ENCODE measurements at regions not wholly inside any gene's neighbourhood (a gene's known extent, or its start where the extent isn't known, plus 50 kb on each side); places are given as distances from the start of the nearest gene placed in this dataset.

DNA sequence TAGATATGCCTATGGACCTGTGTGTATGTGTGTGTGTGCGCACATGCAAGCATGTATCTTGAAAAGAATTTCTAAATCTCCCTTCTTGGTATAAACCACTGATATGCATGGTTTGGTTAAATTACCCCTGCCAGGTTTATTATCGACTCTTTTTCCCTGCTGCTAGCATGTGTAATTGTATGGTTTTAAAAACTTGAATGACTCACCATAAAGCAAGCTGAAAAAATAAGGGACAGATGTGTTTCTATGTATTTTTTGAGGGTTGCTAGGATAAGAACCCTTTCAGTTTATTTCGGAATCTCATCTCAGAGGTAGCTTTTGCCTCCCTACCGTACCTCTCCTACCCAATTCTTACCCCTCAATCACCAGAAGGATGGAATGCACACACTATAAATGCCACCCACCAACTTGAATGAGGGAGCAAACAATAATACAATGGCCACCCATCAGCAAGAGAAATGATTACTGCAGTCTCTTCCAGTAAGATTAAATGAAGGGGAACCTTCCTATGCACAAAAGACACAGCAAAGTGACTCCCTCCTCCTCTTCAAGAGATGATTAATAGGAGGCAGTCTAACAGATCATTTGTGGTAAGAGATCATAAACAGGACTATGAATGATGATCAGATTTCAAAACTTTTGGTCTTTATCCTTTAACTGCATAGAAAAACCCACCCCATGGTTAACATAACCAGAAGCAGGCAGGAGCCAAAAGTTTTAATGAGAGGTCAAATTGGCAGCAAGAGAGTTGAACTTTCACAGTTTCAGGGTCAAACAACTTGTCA lies 357.2 kb downstream of the SATB2 start:
- H3K4me1 ChIP-seq: no peaks in the 10 kb centered on the region
- H3K9me3 ChIP-seq: no peaks in the 10 kb centered on the region
- DNase-seq (no peak), ATAC-seq (no peak)
- intact Hi-C loops (cut with DNase I): no loop called here
- 62% methylated on average over 4 of the region's 4 CpGs for WGBS (ENCODE audit: insufficient coverage, low coverage, low lambda C conversion rate, missing lambda C conversion rate)
- no peak overlapping the region for H3K4me3 ChIP-seq
- H3K36me3 ChIP-seq: no peaks in the 10 kb centered on the region
- TF ChIP-seq, protein P1, sequence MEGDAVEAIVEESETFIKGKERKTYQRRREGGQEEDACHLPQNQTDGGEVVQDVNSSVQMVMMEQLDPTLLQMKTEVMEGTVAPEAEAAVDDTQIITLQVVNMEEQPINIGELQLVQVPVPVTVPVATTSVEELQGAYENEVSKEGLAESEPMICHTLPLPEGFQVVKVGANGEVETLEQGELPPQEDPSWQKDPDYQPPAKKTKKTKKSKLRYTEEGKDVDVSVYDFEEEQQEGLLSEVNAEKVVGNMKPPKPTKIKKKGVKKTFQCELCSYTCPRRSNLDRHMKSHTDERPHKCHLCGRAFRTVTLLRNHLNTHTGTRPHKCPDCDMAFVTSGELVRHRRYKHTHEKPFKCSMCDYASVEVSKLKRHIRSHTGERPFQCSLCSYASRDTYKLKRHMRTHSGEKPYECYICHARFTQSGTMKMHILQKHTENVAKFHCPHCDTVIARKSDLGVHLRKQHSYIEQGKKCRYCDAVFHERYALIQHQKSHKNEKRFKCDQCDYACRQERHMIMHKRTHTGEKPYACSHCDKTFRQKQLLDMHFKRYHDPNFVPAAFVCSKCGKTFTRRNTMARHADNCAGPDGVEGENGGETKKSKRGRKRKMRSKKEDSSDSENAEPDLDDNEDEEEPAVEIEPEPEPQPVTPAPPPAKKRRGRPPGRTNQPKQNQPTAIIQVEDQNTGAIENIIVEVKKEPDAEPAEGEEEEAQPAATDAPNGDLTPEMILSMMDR (IDR thresholded peaks at IDR 0.05): no peak
- TF ChIP-seq POLR2A (IDR thresholded peaks at IDR 0.05): no peak
- no peaks in the 10 kb centered on the region for H3K27me3 ChIP-seq
- H3K27ac ChIP-seq: no peak overlapping the region

GRCh38 chr2:199092419-199092818 lies 365.3 kb downstream of the SATB2 start:
- DNase-seq (no peak), ATAC-seq (no peak)
- H3K36me3 ChIP-seq: no peaks in the 10 kb centered on the region
- H3K9me3 ChIP-seq: no peaks in the 10 kb centered on the region
- no peaks in the 10 kb centered on the region for H3K27me3 ChIP-seq
- no peak overlapping the region for H3K4me3 ChIP-seq
- WGBS (ENCODE audit: insufficient coverage, low coverage, low lambda C conversion rate, missing lambda C conversion rate): 67% methylated on average over 1 of the region's 2 CpGs
- no peak overlapping the region for H3K27ac ChIP-seq
- TF ChIP-seq, protein P1 (IDR thresholded peaks at IDR 0.05): no peak
- no peak for TF ChIP-seq POLR2A (IDR thresholded peaks at IDR 0.05)
- H3K4me1 ChIP-seq: no peaks in the 10 kb centered on the region
- intact Hi-C loops (cut with DNase I): no loop called here

- DNase-seq (no peak), ATAC-seq (no peak)
- TF ChIP-seq, protein P1 (IDR thresholded peaks at IDR 0.05): no peak
- TF ChIP-seq POLR2A (IDR thresholded peaks at IDR 0.05): no peak
- Histone ChIP-seq H3K27me3 (no peaks in the 10 kb centered on the region), H3K4me1 (no peaks in the 10 kb centered on the region), H3K4me3 (no peak overlapping the region), H3K36me3 (no peaks in the 10 kb centered on the region), H3K9me3 (no peaks in the 10 kb centered on the region), H3K27ac (no peak overlapping the region)
- 70% methylated on average over 5 of the region's 5 CpGs for WGBS (ENCODE audit: insufficient coverage, low coverage, low lambda C conversion rate, missing lambda C conversion rate)
- intact Hi-C loops (cut with DNase I): no loop called here
Measured at GRCh38 chr2:199085261-199085660, 372.5 kb downstream of the SATB2 start.

- H3K9me3 ChIP-seq: no peaks in the 10 kb centered on the region
- no peak overlapping the region for H3K27ac ChIP-seq
- H3K4me3 ChIP-seq: no peak overlapping the region
- ATAC-seq (no peak), DNase-seq (no peak)
- WGBS (ENCODE audit: insufficient coverage, low coverage, low lambda C conversion rate, missing lambda C conversion rate): 71% methylated on average over 1 of the region's 1 CpG
- intact Hi-C loops (cut with DNase I): no loop called here
- no peaks in the 10 kb centered on the region for H3K27me3 ChIP-seq
- no peak for TF ChIP-seq POLR2A (IDR thresholded peaks at IDR 0.05)
- H3K36me3 ChIP-seq: no peaks in the 10 kb centered on the region
- H3K4me1 ChIP-seq: no peaks in the 10 kb centered on the region
Measured at GRCh38 chr2:199070322-199070949, 387.3 kb downstream of the SATB2 start.

GRCh38 chr2:199064201-199064600 lies 393.5 kb downstream of the SATB2 start:
- DNase-seq (no peak), ATAC-seq (no peak)
- intact Hi-C loops (cut with DNase I): no loop called here
- H3K9me3 ChIP-seq: no peaks in the 10 kb centered on the region
- no peaks in the 10 kb centered on the region for H3K4me1 ChIP-seq
- no peak overlapping the region for H3K27ac ChIP-seq
- WGBS (ENCODE audit: insufficient coverage, low coverage, low lambda C conversion rate, missing lambda C conversion rate): 78% methylated on average over 2 of the region's 2 CpGs
- TF ChIP-seq, protein P1 (IDR thresholded peaks at IDR 0.05): no peak
- no peak for TF ChIP-seq POLR2A (IDR thresholded peaks at IDR 0.05)
- no peaks in the 10 kb centered on the region for H3K27me3 ChIP-seq
- H3K36me3 ChIP-seq: no peaks in the 10 kb centered on the region
- no peak overlapping the region for H3K4me3 ChIP-seq
